Suprapubic skin (tissue), 4 donors: ENCODE measurements at regions not wholly inside any gene's neighbourhood (a gene's known extent, or its start where the extent isn't known, plus 50 kb on each side); places are given as distances from the start of the nearest gene placed in this dataset.

Source experiments
- EP300 ChIP-seq: sonication (generic); formaldehyde crosslinking; IDR thresholded peaks from one replicate; pipeline ENCODE4 v1.6.1; 2017; ENCODE audit warnings: antibody characterized with exemption
- POLR2A ChIP-seq, 2 donors: fragments of 450-650 bp; IDR thresholded peaks; one replicate each; pipeline ENCODE4 v1.6.1; 2017; ENCODE audit warnings: antibody characterized with exemption in 2 of 2, mild to moderate bottlenecking in 2 of 2, moderate library complexity in 2 of 2
- POLR2AphosphoS5 ChIP-seq, 3 donors: sonication (generic); formaldehyde crosslinking; IDR thresholded peaks; one replicate each; pipeline ENCODE4 v1.6.1; 2017; ENCODE audit warnings: antibody characterized with exemption in 3 of 3
- TF ChIP-seq, protein P1 (sequence below), 2 donors: fragments of 200-600 bp in 1 of 2; fragments of 450-650 bp in 1 of 2; sonication (generic) in 1 of 2; IDR thresholded peaks; one replicate each; pipeline ENCODE4 v1.5.1; 2016 to 2019; ENCODE audit warnings: antibody characterized with exemption in 2 of 2, mild to moderate bottlenecking in 1 of 2, moderate library complexity in 1 of 2

DNA sequence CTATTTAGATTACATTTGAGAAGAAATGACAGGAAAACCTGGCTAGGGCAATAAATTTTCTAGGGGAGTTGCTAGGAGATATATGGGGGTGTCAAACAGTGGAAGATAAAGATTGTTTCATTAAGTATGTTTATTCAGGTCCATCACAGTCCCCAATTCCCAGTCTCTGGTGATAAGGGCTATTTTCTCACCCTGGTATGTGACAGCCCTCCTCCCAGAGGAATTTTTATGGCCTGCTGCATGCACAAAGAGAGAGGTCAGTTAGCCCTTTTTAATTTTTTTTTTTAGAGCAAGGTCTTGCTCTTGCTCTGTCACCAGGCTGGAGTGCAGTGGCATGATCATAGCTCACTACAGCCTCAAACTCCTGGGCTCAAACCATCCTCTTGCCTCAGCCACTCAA, 53.6 kb upstream of the ATF7IP2 start:
- TF ChIP-seq, protein P1, sequence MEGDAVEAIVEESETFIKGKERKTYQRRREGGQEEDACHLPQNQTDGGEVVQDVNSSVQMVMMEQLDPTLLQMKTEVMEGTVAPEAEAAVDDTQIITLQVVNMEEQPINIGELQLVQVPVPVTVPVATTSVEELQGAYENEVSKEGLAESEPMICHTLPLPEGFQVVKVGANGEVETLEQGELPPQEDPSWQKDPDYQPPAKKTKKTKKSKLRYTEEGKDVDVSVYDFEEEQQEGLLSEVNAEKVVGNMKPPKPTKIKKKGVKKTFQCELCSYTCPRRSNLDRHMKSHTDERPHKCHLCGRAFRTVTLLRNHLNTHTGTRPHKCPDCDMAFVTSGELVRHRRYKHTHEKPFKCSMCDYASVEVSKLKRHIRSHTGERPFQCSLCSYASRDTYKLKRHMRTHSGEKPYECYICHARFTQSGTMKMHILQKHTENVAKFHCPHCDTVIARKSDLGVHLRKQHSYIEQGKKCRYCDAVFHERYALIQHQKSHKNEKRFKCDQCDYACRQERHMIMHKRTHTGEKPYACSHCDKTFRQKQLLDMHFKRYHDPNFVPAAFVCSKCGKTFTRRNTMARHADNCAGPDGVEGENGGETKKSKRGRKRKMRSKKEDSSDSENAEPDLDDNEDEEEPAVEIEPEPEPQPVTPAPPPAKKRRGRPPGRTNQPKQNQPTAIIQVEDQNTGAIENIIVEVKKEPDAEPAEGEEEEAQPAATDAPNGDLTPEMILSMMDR (IDR thresholded peaks at IDR 0.05): no peak
- TF ChIP-seq EP300: no peak
- no peak for TF ChIP-seq POLR2AphosphoS5 (IDR thresholded peaks at IDR 0.05)
- TF ChIP-seq POLR2A (IDR thresholded peaks at IDR 0.05): no peak
